GM18873 (cell line): ENCODE measurements at regions not wholly inside any gene's neighbourhood (a gene's known extent, or its start where the extent isn't known, plus 50 kb on each side); places are given as distances from the start of the nearest gene placed in this dataset.
"Not testable (repeated sequence)": the region's sequence is repeated elsewhere in the genome, so short reads cannot be mapped to it uniquely, and the experiment has no call there.

ENCODE experiments used
- ATAC-seq: cut with Tn5 transposase; IDR thresholded peaks from one replicate; pipeline ENCODE4 v1.9.1; 2021; ENCODE audit warnings: mild to moderate bottlenecking, moderate library complexity, moderate number of reproducible peaks; ENCODE audit not compliant: unreplicated experiment, low FRiP score

- ATAC-seq = not testable (repeated sequence)
Observed at GRCh38 chr1:146729642-146730344, 208.3 kb upstream of the NBPF12 start.

GRCh38 chr1:146715054-146715453 lies 223.1 kb upstream of the NBPF12 start:
- not testable (repeated sequence) for ATAC-seq

GRCh38 chr1:146710838-146711521 lies 227.1 kb upstream of the NBPF12 start:
- ATAC-seq = not testable (repeated sequence)

- ATAC-seq = not testable (repeated sequence)
Observed at GRCh38 chr1:146709302-146709701, 228.8 kb upstream of the NBPF12 start.

GRCh38 chr1:146704162-146704724 lies 233.9 kb upstream of the NBPF12 start:
- not testable (repeated sequence) for ATAC-seq

- ATAC-seq = not testable (repeated sequence)
Observed at GRCh38 chr1:146701320-146701719, 236.8 kb upstream of the NBPF12 start.

- ATAC-seq = not testable (repeated sequence)
Observed at GRCh38 chr1:146695388-146695787, 242.7 kb upstream of the NBPF12 start.

GRCh38 chr1:146691798-146692197 lies 246.3 kb upstream of the NBPF12 start:
- not testable (repeated sequence) for ATAC-seq

GRCh38 chr1:146688893-146689292 lies 249.2 kb upstream of the NBPF12 start:
- not testable (repeated sequence) for ATAC-seq

GRCh38 chr1:146686777-146687366 lies 251.3 kb upstream of the NBPF12 start:
- not testable (repeated sequence) for ATAC-seq

GRCh38 chr1:146683126-146683429 lies 255.0 kb upstream of the NBPF12 start:
- not testable (repeated sequence) for ATAC-seq

- ATAC-seq = not testable (repeated sequence)
Observed at GRCh38 chr1:146682227-146683125, 255.6 kb upstream of the NBPF12 start.

GRCh38 chr1:146673729-146674299 lies 264.3 kb upstream of the NBPF12 start:
- ATAC-seq = not testable (repeated sequence)

- ATAC-seq = not testable (repeated sequence)
Observed at GRCh38 chr1:146672608-146673007, 265.5 kb upstream of the NBPF12 start.

GRCh38 chr1:146671588-146671987 lies 266.5 kb upstream of the NBPF12 start:
- ATAC-seq = not testable (repeated sequence)

- ATAC-seq = not testable (repeated sequence)
Observed at GRCh38 chr1:146670832-146671566, 267.1 kb upstream of the NBPF12 start.

GRCh38 chr1:146666275-146666674 lies 271.8 kb upstream of the NBPF12 start:
- ATAC-seq = not testable (repeated sequence)

GRCh38 chr1:146660242-146660641 lies 277.9 kb upstream of the NBPF12 start:
- not testable (repeated sequence) for ATAC-seq
